ENCODE measurements at regions not wholly inside any gene's neighbourhood (a gene's known extent, or its start where the extent isn't known, plus 50 kb on each side); places are given as distances from the start of the nearest gene placed in this dataset.

GRCh38 chr9:88326936-88327335 is 61.3 kb upstream of the SPIN1 start:
- DNase-seq: no peak

- DNase-seq: no peak
These were observed 62.2 kb upstream of the SPIN1 start for GRCh38 chr9:88326015-88326414.

GRCh38 chr9:88322906-88323566 is 65.2 kb upstream of the SPIN1 start:
- DNase-seq: peak; percentile 33

- DNase-seq: no peak
These were observed 66.5 kb upstream of the SPIN1 start for GRCh38 chr9:88321764-88322163.

- no peak for DNase-seq
These were observed 67.4 kb upstream of the SPIN1 start for GRCh38 chr9:88320748-88321415.

GRCh38 chr9:88319936-88320747 is 68.1 kb upstream of the SPIN1 start:
- no peak for DNase-seq

GRCh38 chr9:88313364-88314220 is 74.7 kb upstream of the SPIN1 start:
- no peak for DNase-seq

GRCh38 chr9:88312517-88313103 is 75.6 kb upstream of the SPIN1 start:
- DNase-seq: no peak

GRCh38 chr9:88312045-88312444 is 76.2 kb upstream of the SPIN1 start:
- DNase-seq: no peak

GRCh38 chr9:88310310-88310980 is 77.8 kb upstream of the SPIN1 start:
- peak; percentile 35 for DNase-seq

- DNase-seq: no peak
These were observed 79.2 kb upstream of the SPIN1 start for GRCh38 chr9:88308831-88309560.

GRCh38 chr9:88307136-88307535 is 81.1 kb upstream of the SPIN1 start:
- DNase-seq: no peak

GRCh38 chr9:88303721-88304451 is 84.4 kb upstream of the SPIN1 start:
- DNase-seq: peak; percentile 6

- no peak for DNase-seq
These were observed 85.5 kb upstream of the SPIN1 start for GRCh38 chr9:88302579-88303324.

GRCh38 chr9:88300556-88300955 is 87.7 kb upstream of the SPIN1 start:
- DNase-seq: no peak

GRCh38 chr9:88291856-88292255 is 96.4 kb upstream of the SPIN1 start:
- peak; percentile 77 for DNase-seq

GRCh38 chr9:88291056-88291455 is 97.2 kb upstream of the SPIN1 start:
- no peak for DNase-seq

- DNase-seq: no peak
These were observed 98.7 kb upstream of the SPIN1 start for GRCh38 chr9:88289532-88289931.

GRCh38 chr9:88287972-88288371 is 100.3 kb upstream of the SPIN1 start:
- no peak for DNase-seq

Data from hematopoietic multipotent progenitor cell treated with erythropoietin and hydrocortisone succinate and interleukin-3 and kit ligand, for 8 days (in vitro differentiated cells).